ENCODE measurements at regions not wholly inside any gene's neighbourhood (a gene's known extent, or its start where the extent isn't known, plus 50 kb on each side); places are given as distances from the start of the nearest gene placed in this dataset.

- no peak for DNase-seq
Measured at GRCh38 chrX:109934434-109934833, 68.5 kb upstream of the TMEM164 start.

DNA sequence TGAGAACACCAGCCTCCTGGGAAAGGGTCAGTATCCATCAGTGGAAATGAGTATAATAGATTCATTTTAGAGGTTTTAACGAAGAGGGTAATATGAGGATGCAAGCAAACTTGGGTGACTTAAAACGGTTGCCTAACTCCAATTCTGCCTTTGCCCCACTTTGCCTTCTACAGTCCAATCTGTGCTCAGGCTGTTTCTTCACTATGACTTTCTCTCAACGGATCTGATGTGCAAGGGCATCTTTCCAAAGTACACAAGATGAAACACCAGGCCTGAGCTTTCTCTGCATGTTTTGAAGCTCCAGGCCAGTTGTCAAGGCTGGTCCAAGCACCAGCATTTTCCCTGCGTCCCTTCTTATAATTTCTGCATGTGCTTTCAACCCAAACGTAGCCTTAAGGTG, 68.0 kb upstream of the TMEM164 start:
- no peak for DNase-seq

GRCh38 chrX:109936114-109936513, 66.8 kb upstream of the TMEM164 start:
- DNase-seq, result no peak

DNA sequence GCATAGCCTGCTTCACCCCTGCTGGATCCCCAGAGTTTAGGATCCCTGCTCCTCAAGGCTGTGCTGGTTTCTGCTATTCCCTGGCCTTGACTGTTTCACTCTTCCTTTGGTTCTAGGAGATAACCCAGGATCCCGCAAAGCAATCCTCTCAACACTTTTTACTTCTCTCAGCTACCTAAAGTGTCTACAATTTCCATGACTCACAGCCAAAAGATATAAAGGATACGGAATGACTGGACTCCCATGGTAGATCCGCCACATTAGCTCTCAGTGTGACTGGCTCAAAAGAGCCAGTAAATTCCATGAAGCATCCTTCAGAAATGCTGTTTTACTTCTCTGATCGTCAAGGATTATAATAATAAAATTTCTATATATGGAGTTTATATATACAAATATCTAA, 66.3 kb upstream of the TMEM164 start:
- no peak for DNase-seq

GRCh38 chrX:109939498-109939897, 63.4 kb upstream of the TMEM164 start:
- no peak for DNase-seq

DNA sequence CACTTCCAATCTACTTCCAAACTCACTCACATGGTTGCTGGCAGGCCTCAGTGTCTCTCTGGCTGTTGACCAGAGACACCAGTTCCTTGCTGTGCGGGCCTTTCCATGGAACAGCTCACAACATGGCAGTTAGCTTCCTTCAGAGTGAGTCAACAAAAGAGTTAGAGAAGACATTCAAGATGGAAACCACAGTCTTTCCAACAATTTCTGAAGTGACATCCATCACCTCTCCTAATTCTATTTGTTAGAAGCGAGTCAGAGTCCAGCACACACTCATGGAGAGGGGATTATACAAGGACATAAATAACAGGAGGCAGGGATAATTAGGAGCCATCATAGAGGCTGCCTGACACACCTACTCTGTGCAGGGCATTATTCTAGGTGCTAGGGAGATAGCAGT, 62.5 kb upstream of the TMEM164 start:
- no peak for DNase-seq

DNA sequence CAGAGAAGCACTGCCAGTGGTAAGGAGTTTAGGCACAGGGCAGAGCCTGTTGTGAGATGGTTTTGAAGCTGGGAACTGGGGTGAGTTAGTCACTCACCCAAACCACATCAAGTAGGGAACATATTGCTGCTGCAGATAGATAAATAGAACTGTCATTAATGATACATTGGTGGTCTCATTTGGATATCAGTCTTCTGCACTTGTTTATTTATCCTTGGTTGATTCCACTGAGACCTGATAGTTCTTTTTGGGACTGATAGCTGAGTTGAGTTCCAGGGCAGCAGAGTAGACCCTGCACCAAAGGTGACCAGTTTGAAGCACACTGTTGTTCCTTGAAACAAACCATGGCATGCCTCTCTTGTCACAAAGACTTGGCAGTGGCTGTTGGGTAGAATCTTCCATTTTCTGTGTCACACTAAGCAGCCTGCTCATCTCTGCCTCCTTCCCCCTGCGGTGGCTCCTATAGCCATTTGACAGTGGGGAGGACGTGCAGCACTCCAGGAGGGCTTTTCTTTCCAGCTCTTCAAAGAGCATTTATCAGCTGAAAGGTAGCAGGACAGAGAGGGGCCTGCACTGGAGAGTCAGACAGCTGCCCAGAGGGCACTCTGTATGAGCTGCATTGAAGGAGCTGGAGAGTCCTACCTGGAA, 59.7 kb upstream of the TMEM164 start:
- DNase-seq, result no peak

DNA sequence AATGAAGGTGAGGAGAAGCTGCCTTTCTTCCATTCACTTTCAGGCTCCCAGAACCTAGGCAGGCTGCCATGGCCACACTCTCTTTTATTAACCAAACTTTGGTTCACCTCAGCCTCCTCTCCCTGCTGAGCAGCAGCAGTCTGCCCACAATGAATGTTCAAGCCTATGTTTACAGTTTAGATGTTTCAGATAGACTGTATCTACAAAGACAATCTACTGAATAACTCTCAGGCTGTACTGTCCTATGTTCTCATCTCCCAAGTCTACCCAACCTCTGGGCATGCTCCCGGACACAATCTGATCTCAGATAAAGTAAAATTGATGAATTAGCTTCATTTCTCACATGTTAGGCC, 59.2 kb upstream of the TMEM164 start:
- no peak for DNase-seq

- DNase-seq, result peak; percentile 28
Measured at GRCh38 chrX:109952050-109952449, 50.9 kb upstream of the TMEM164 start.

DNA sequence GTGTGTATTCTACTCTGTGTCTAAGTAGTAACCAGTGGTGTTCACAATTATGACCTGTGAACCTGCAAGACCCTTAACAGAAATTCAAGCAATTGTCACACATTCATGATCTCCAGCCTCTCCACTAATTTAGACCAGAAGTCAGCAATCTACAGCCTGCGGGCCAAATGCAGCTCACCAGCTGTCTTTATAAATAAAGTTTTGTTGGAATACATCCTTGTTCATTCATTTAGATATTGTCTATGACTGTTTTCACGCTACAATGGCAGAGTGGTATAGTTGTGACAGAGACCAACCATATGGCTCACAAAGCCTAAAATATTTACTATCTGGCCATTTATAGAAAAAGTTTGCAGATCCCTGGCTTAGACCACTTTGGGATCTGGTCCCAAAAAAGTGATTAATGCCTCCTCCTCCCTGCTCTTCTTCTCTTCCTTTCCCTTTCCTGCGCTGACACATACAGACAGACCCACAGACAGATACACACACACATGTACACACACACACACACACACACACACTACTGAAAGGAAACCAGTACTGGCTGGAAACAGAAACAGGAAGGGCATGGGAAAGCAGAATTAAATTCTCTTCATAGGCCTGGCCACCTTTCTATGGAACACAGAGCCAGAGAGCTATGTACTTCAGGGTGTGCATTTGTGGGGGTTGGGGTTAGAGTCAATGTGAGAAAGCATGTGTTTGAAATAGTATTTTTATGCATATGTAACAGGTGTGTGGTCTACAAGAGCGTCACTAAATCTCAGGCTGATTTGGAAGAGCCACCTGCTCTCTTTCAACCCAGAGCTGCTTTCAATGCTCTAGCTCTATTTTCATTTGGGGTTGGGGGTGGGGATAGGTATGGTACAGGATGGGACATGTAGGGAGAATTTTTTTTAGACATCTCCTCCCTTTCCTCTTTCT, 49.7 kb upstream of the TMEM164 start:
- DNase-seq, result no peak

Data from NCI-H2029 (cell line).